GM23338 (cell line): ENCODE measurements at regions not wholly inside any gene's neighbourhood (a gene's known extent, or its start where the extent isn't known, plus 50 kb on each side); places are given as distances from the start of the nearest gene placed in this dataset.

Source experiments
- ATAC-seq: fragments of 200-7000 bp; cut with Tn5 transposase; 3 replicates; pipeline ENCODE4 v1.9.1; 2020
- DNase-seq: peaks from one replicate; pipeline ENCODE4 v3.0.0-alpha.2; 2015; ENCODE audit warnings: low spot score
- H2AFZ ChIP-seq: fragments of 200-600 bp; sonication (generic); 2 replicates; pipeline ENCODE4 v1.8.0; 2016; ENCODE audit warnings: antibody characterized with exemption, mild to moderate bottlenecking, moderate library complexity
- H3F3A ChIP-seq: fragments of 200-600 bp; sonication (generic); replicated peaks from 2 replicates; pipeline ENCODE4 v1.8.0; 2017; ENCODE audit warnings: antibody characterized with exemption, mixed run types, low read depth
- H3K27ac ChIP-seq: fragments of 200-600 bp; sonication (generic); 2 replicates; pipeline ENCODE4 v1.6.1; 2016; ENCODE audit warnings: low read depth
- H3K27me3 ChIP-seq: fragments of 200-600 bp; sonication (generic); 2 replicates; pipeline ENCODE4 v1.8.0; 2016; ENCODE audit warnings: mild to moderate bottlenecking, mixed run types, moderate library complexity; ENCODE audit not compliant: insufficient read depth
- H3K36me3 ChIP-seq: fragments of 200-600 bp; sonication (generic); 2 replicates; pipeline ENCODE4 v1.8.0; 2016; ENCODE audit warnings: mild to moderate bottlenecking; ENCODE audit not compliant: insufficient read depth
- H3K4me1 ChIP-seq: fragments of 200-600 bp; sonication (generic); 2 replicates; pipeline ENCODE4 v1.8.0; 2016; ENCODE audit warnings: mild to moderate bottlenecking, moderate library complexity; ENCODE audit not compliant: insufficient read depth
- H3K4me2 ChIP-seq: fragments of 200-600 bp; sonication (generic); 2 replicates; pipeline ENCODE4 v1.7.1; 2017; ENCODE audit warnings: mixed run types
- H3K4me3 ChIP-seq: fragments of 200-600 bp; sonication (generic); 2 replicates; pipeline ENCODE4 v1.6.1; 2016; ENCODE audit warnings: mixed run types
- H3K79me2 ChIP-seq: fragments of 200-600 bp; sonication (generic); replicated peaks from 2 replicates; pipeline ENCODE4 v1.8.0; 2017; ENCODE audit warnings: mild to moderate bottlenecking; ENCODE audit not compliant: insufficient read depth
- H3K9me2 ChIP-seq: fragments of 200-600 bp; sonication (generic); 2 replicates; pipeline ENCODE4 v1.8.0; 2017; ENCODE audit not compliant: insufficient read depth
- H4K20me1 ChIP-seq: fragments of 200-600 bp; sonication (generic); replicated peaks from 2 replicates; pipeline ENCODE4 v1.8.0; 2017; ENCODE audit warnings: mild to moderate bottlenecking; ENCODE audit not compliant: insufficient read depth
- H3K27ac Mint-ChIP-seq: 2 replicates; pipeline ENCODE4 v1.8.0; 2020; ENCODE audit warnings: inconsistent platforms, mild to moderate bottlenecking, moderate library complexity, mixed read lengths
- H3K27me3 Mint-ChIP-seq: 3 replicates; pipeline ENCODE4 v1.8.0; 2022; ENCODE audit warnings: low read depth, mild to moderate bottlenecking, moderate library complexity, mixed read lengths, inconsistent platforms; ENCODE audit not compliant: insufficient read depth, poor library complexity
- H3K36me3 Mint-ChIP-seq: 3 replicates; pipeline ENCODE4 v1.8.0; 2021; ENCODE audit warnings: low read depth, mild to moderate bottlenecking, inconsistent platforms, moderate library complexity, mixed read lengths
- H3K4me1 Mint-ChIP-seq: 3 replicates; pipeline ENCODE4 v1.8.0; 2020; ENCODE audit warnings: mild to moderate bottlenecking, inconsistent platforms, mixed read lengths
- H3K4me3 Mint-ChIP-seq: 3 replicates; pipeline ENCODE4 v1.8.0; 2021; ENCODE audit warnings: moderate library complexity, mild to moderate bottlenecking, inconsistent platforms, mixed read lengths
- H3K9me3 Mint-ChIP-seq: 3 replicates; pipeline ENCODE4 v1.8.0; 2020; ENCODE audit warnings: moderate library complexity, mild to moderate bottlenecking, inconsistent platforms, mixed read lengths
- CREB1 ChIP-seq: fragments of 250-450 bp; sonication (Bioruptor Pico); IDR thresholded peaks from 2 replicates; pipeline ENCODE4 v1.5.0; 2020; ENCODE audit warnings: low read depth, mild to moderate bottlenecking, moderate library complexity
- CTCF ChIP-seq, 2 experiments: fragments of 200-600 bp in 1 of 2; sonication (generic) in 1 of 2; conservative IDR thresholded peaks; 2 replicates each; pipeline versions ENCODE4 v1.5.1 to v1.6.1; 2016 to 2017; ENCODE audit warnings: antibody characterized with exemption in 2 of 2, low read depth in 2 of 2, mild to moderate bottlenecking in 2 of 2, moderate library complexity in 1 of 2
- ETS1 ChIP-seq: IDR thresholded peaks from 2 replicates; pipeline ENCODE4 v1.6.1; 2016; ENCODE audit warnings: antibody characterized with exemption
- EZH2 ChIP-seq: fragments of 200-600 bp; sonication (generic); IDR thresholded peaks from one replicate; pipeline ENCODE4 v1.8.0; 2017; ENCODE audit warnings: antibody characterized with exemption, mild to moderate bottlenecking, low read depth; ENCODE audit not compliant: unreplicated experiment
- EZH2phosphoT487 ChIP-seq: fragments of 200-600 bp; sonication (generic); IDR thresholded peaks from one replicate; pipeline ENCODE4 v1.8.1; 2018; ENCODE audit warnings: antibody characterized with exemption; ENCODE audit not compliant: unreplicated experiment
- JUNB ChIP-seq: IDR thresholded peaks from one replicate; pipeline ENCODE4 v1.6.1; 2016; ENCODE audit warnings: antibody characterized with exemption; ENCODE audit not compliant: unreplicated experiment
- NANOG ChIP-seq: IDR thresholded peaks from 2 replicates; pipeline ENCODE4 v1.6.1; 2016; ENCODE audit warnings: antibody characterized with exemption, borderline replicate concordance
- POLR2AphosphoS5 ChIP-seq: IDR thresholded peaks from 2 replicates; pipeline ENCODE4 v1.6.1; 2016; ENCODE audit warnings: antibody characterized with exemption, low read depth
- REST ChIP-seq: IDR thresholded peaks from one replicate; pipeline ENCODE4 v1.6.1; 2018; ENCODE audit warnings: antibody characterized with exemption; ENCODE audit not compliant: unreplicated experiment
- STAT1 ChIP-seq: IDR thresholded peaks from one replicate; pipeline ENCODE4 v1.6.1; 2016; ENCODE audit warnings: antibody characterized with exemption; ENCODE audit not compliant: unreplicated experiment
- ZNF114 ChIP-seq: fragments of 250-450 bp; sonication (Bioruptor Pico); IDR thresholded peaks from 2 replicates; pipeline ENCODE4 v1.5.0; 2020; ENCODE audit warnings: mild to moderate bottlenecking, moderate library complexity
- ZNF331 ChIP-seq: fragments of 250-450 bp; sonication (Bioruptor Pico); IDR thresholded peaks from 2 replicates; pipeline ENCODE4 v1.5.0; 2020; ENCODE audit warnings: low read depth, mild to moderate bottlenecking, moderate library complexity
- ZNF462 ChIP-seq: fragments of 250-450 bp; sonication (Bioruptor Pico); IDR thresholded peaks from 2 replicates; pipeline ENCODE4 v1.5.0; 2020; ENCODE audit warnings: mild to moderate bottlenecking, moderate library complexity

DNA sequence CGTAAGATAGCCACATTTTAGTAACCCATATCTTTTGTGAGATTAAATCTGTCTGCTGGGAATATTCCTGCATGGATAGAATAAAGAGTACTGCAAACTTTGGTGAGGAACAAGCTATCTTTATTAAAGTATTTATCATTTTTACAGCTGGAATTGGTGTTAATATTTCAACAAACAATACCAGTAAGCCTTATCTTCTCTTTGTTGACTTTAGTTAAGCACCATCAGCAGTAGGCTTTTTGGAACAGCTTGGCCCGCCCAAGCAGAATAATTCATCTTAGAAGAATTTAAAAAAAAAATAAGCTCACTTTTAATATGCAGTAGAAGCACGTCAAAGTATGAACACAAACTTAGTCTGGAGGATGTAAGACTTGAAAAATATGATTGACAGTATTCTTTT is 917.8 kb upstream of the ADGRB3 start:
- DNase-seq (no peak), ATAC-seq (no peak)
- Histone ChIP-seq H3K4me1 (no peaks in the 10 kb centered on the region), H3F3A (no peaks in the 10 kb centered on the region), H3K36me3 (no peaks in the 10 kb centered on the region), H2AFZ (no peak overlapping the region), H3K9me2 (no peaks in the 10 kb centered on the region), H3K4me2 (no peak overlapping the region), H3K4me3 (no peak overlapping the region), H4K20me1 (no peaks in the 10 kb centered on the region), H3K79me2 (no peaks in the 10 kb centered on the region), H3K27ac (no peak overlapping the region), H3K27me3 (no peaks in the 10 kb centered on the region)
- Mint-ChIP-seq H3K9me3 (peaks cover 9% of the 10 kb centered on the region; the same call in 2 of the 3 replicates), H3K27ac (no peak overlapping the region), H3K4me3 (no peak overlapping the region), H3K36me3 (peaks cover 8% of the 10 kb centered on the region; the same call in 1 of the 3 replicates), H3K27me3 (no peaks in the 10 kb centered on the region), H3K4me1 (no peaks in the 10 kb centered on the region)
- TF ChIP-seq CREB1 (CRISPR knock-in tag) (no peak), CTCF (conservative IDR thresholded peaks at IDR 0.05; ENCODE audit: low read depth in 2 of 2) (no peak), JUNB (no peak), POLR2AphosphoS5 (no peak), ETS1 (no peak), NANOG (no peak), ZNF114 (CRISPR knock-in tag) (no peak), REST (no peak), EZH2phosphoT487 (no peak), EZH2 (no peak), ZNF462 (CRISPR knock-in tag) (no peak), ZNF331 (no peak), STAT1 (no peak)
